H1 (cell line): ENCODE measurements at regions not wholly inside any gene's neighbourhood (a gene's known extent, or its start where the extent isn't known, plus 50 kb on each side); places are given as distances from the start of the nearest gene placed in this dataset.

Experiments
- CTCF ChIA-PET: fragments of 300-600 bp; sonication (Branson Sonifier 250); formaldehyde crosslinking; loops from one replicate; lab custom pipeline; 2021; ENCODE audit not compliant: partially characterized antibody; lab: Charles Lee
- POLR2A ChIA-PET: fragments of 300-600 bp; sonication (Branson Sonifier 250); formaldehyde crosslinking; loops from one replicate; lab custom pipeline; 2021; ENCODE audit warnings: inconsistent platforms; ENCODE audit not compliant: partially characterized antibody; lab: Charles Lee
- DNase-seq, 2 experiments: peaks; one replicate each; pipeline versions ENCODE4 v3.0.0 to v3.0.0-alpha.2; 2010 to 2022; ENCODE audit warnings: low spot score in 2 of 2, low read depth in 1 of 2, mixed read lengths in 1 of 2
- FAIRE-seq: peaks from 2 replicates; lab custom pipeline; 2011; peaks lifted over from hg19 to GRCh38; lab: Jason Lieb, UNC
- H2AFZ ChIP-seq: 2 replicates; pipeline ENCODE4 v1.8.1; 2012; ENCODE audit warnings: low read length, inconsistent platforms
- H2AK5ac ChIP-seq: 2 replicates; pipeline ENCODE4 v1.6.1; 2013; ENCODE audit warnings: low read depth, low read length
- H2BK120ac ChIP-seq: replicated peaks from 2 replicates; pipeline ENCODE3; 2013; ENCODE audit warnings: low read depth, low read length, inconsistent platforms
- H2BK12ac ChIP-seq: 2 replicates; pipeline ENCODE4 v1.6.1; 2013; ENCODE audit warnings: low read depth, low read length
- H2BK15ac ChIP-seq: 2 replicates; pipeline ENCODE4 v1.6.1; 2013; ENCODE audit warnings: low read length
- H2BK20ac ChIP-seq: 2 replicates; pipeline ENCODE4 v1.6.1; 2013; ENCODE audit warnings: low read length
- H2BK5ac ChIP-seq: 2 replicates; pipeline ENCODE4 v1.6.1; 2013; ENCODE audit warnings: low read depth, low read length
- H3K14ac ChIP-seq: 2 replicates; pipeline ENCODE4 v1.6.1; 2013; ENCODE audit warnings: inconsistent platforms; ENCODE audit not compliant: insufficient read length
- H3K18ac ChIP-seq: 2 replicates; pipeline ENCODE4 v1.6.1; 2013; ENCODE audit warnings: low read length; ENCODE audit errors: extremely low read depth
- H3K23ac ChIP-seq: 2 replicates; pipeline ENCODE4 v1.6.1; 2013; ENCODE audit warnings: inconsistent platforms; ENCODE audit not compliant: insufficient read length
- H3K23me2 ChIP-seq: 2 replicates; pipeline ENCODE4 v1.6.1; 2013; ENCODE audit warnings: low read depth, low read length
- H3K27ac ChIP-seq: 2 replicates; pipeline ENCODE4 v1.6.1; 2011; ENCODE audit warnings: low read depth, low read length, inconsistent platforms
- H3K27me3 ChIP-seq, 4 experiments: replicated peaks in 1 of 4; 1 replicate in 1 of 4; 2 replicates in 3 of 4; pipeline versions ENCODE4 v1.6.1 to v1.8.1; 2011 to 2013; ENCODE audit warnings: low read length in 3 of 4, mild to moderate bottlenecking in 3 of 4, inconsistent platforms in 2 of 4, mixed read lengths in 2 of 4, moderate library complexity in 1 of 4; ENCODE audit not compliant: control insufficient read depth in 3 of 4, insufficient read depth in 3 of 4; ENCODE audit errors: extremely low read depth in 1 of 4
- H3K36me3 ChIP-seq, 4 experiments: 2 replicates each; pipeline versions ENCODE4 v1.6.1 to v1.8.1; 2011 to 2013; ENCODE audit warnings: mild to moderate bottlenecking in 4 of 4, low read length in 3 of 4, moderate library complexity in 2 of 4, control low read depth in 1 of 4, inconsistent platforms in 1 of 4; ENCODE audit not compliant: insufficient read depth in 4 of 4, control insufficient read depth in 2 of 4
- H3K4ac ChIP-seq: replicated peaks from 2 replicates; pipeline ENCODE3; 2013; ENCODE audit warnings: low read length, low read depth, mixed read lengths, inconsistent platforms; ENCODE audit not compliant: insufficient read length
- H3K4me1 ChIP-seq, 4 experiments: replicated peaks in 1 of 4; 1 replicate in 1 of 4; 2 replicates in 3 of 4; pipeline versions ENCODE4 v1.6.1 to v1.8.1; 2011 to 2013; ENCODE audit warnings: low read length in 3 of 4, inconsistent platforms in 2 of 4, mixed read lengths in 1 of 4; ENCODE audit not compliant: insufficient read depth in 4 of 4, control insufficient read depth in 3 of 4
- H3K4me2 ChIP-seq, 2 experiments: 2 replicates each; pipeline versions ENCODE4 v1.6.1 to v1.8.1; 2011 to 2013; ENCODE audit warnings: low read depth in 2 of 2, low read length in 2 of 2, control low read depth in 1 of 2, inconsistent platforms in 1 of 2, mild to moderate bottlenecking in 1 of 2; ENCODE audit not compliant: insufficient read depth in 1 of 2
- H3K4me3 ChIP-seq, 4 experiments: fragments of 200-600, 300-600 bp in 1 of 4; sonication (generic), shearing (Covaris generic), sonication (Bioruptor Twin) in 1 of 4; 2 replicates each; pipeline versions ENCODE4 v1.5.1 to v1.8.1; 2011 to 2016; ENCODE audit warnings: low read length in 4 of 4, low read depth in 3 of 4, control low read depth in 2 of 4, inconsistent platforms in 2 of 4, mild to moderate bottlenecking in 2 of 4, mixed read lengths in 1 of 4, moderate library complexity in 1 of 4; ENCODE audit not compliant: insufficient read depth in 2 of 4; ENCODE audit errors: extremely low read depth in 1 of 4
- H3K56ac ChIP-seq: replicated peaks from 2 replicates; pipeline ENCODE3; 2013; ENCODE audit warnings: low read depth, mild to moderate bottlenecking, mixed read lengths, low read length, inconsistent platforms; ENCODE audit not compliant: insufficient read length
- H3K79me1 ChIP-seq: 2 replicates; pipeline ENCODE4 v1.6.1; 2013; ENCODE audit warnings: low read depth, low read length, control low read depth
- H3K79me2 ChIP-seq, 2 experiments: 2 replicates each; pipeline versions ENCODE4 v1.6.1 to v1.8.1; 2012 to 2013; ENCODE audit warnings: low read length in 2 of 2, mild to moderate bottlenecking in 2 of 2, inconsistent platforms in 1 of 2; ENCODE audit not compliant: insufficient read depth in 2 of 2, control insufficient read depth in 1 of 2
- H3K9ac ChIP-seq, 4 experiments: replicated peaks in 1 of 4; 1 replicate in 1 of 4; 2 replicates in 3 of 4; pipeline versions ENCODE4 v1.6.1 to v1.8.1; 2011 to 2013; ENCODE audit warnings: low read depth in 3 of 4, low read length in 3 of 4, control low read depth in 2 of 4, mild to moderate bottlenecking in 2 of 4, moderate library complexity in 2 of 4, inconsistent platforms in 1 of 4; ENCODE audit errors: extremely low read depth in 1 of 4
- H3K9me3 ChIP-seq, 2 experiments: 2 replicates each; pipeline versions ENCODE4 v1.6.1 to v1.8.1; 2012 to 2013; ENCODE audit warnings: mild to moderate bottlenecking in 2 of 2, moderate library complexity in 2 of 2, control low read depth in 1 of 2, inconsistent platforms in 1 of 2, low read depth in 1 of 2, low read length in 1 of 2, mixed read lengths in 1 of 2; ENCODE audit not compliant: insufficient read depth in 2 of 2
- H4K20me1 ChIP-seq, 2 experiments: replicated peaks in 1 of 2; 2 replicates each; pipeline versions ENCODE3 to v1.8.1; 2011 to 2013; ENCODE audit warnings: inconsistent platforms in 2 of 2, low read length in 2 of 2, mild to moderate bottlenecking in 1 of 2; ENCODE audit not compliant: insufficient read depth in 2 of 2, control insufficient read depth in 1 of 2
- H4K5ac ChIP-seq: 2 replicates; pipeline ENCODE4 v1.6.1; 2013; ENCODE audit warnings: low read length, low read depth, mixed read lengths, inconsistent platforms; ENCODE audit not compliant: insufficient read length
- H4K8ac ChIP-seq: 2 replicates; pipeline ENCODE4 v1.8.0; 2013; ENCODE audit warnings: mild to moderate bottlenecking, moderate library complexity, low read length, inconsistent platforms; ENCODE audit not compliant: insufficient read depth; ENCODE audit errors: extremely low read depth
- H4K91ac ChIP-seq: replicated peaks from 2 replicates; pipeline ENCODE3; 2013; ENCODE audit warnings: low read length, mixed read lengths, inconsistent platforms; ENCODE audit not compliant: insufficient read length
- BRCA1 ChIP-seq: IDR thresholded peaks from 2 replicates; pipeline ENCODE4 v1.6.1; 2012; ENCODE audit warnings: low read depth, low read length, improper control_type of control experiment
- SAP30 ChIP-seq: fragments of 300-600 bp; sonication (generic); IDR thresholded peaks from 2 replicates; pipeline ENCODE4 v1.7.1; 2012; ENCODE audit warnings: low read length, moderate library complexity, mild to moderate bottlenecking, inconsistent platforms; ENCODE audit not compliant: insufficient read depth, insufficient replicate concordance
- SUZ12 ChIP-seq: fragments of 200-600 bp; sonication (generic); IDR thresholded peaks from 2 replicates; pipeline ENCODE4 v1.6.1; 2012; ENCODE audit warnings: mild to moderate bottlenecking, inconsistent platforms, low read length, moderate library complexity, mixed read lengths

GRCh38 chr13:21316376-21316775, 139.9 kb downstream of the MRPL57 start:
- no peak overlapping the region for H2BK15ac ChIP-seq
- no peak overlapping the region for H3K27ac ChIP-seq
- H2BK12ac ChIP-seq, result no peak overlapping the region
- peaks cover 0 to 3% (median 0%) of the 10 kb centered on the region in 4 experiments; a peak in 2 of 7 replicates for H3K4me1 ChIP-seq
- H3K79me2 ChIP-seq, result no peaks in the 10 kb centered on the region
- H4K8ac ChIP-seq, result no peak overlapping the region
- H2AFZ ChIP-seq, result no peak overlapping the region
- no peak overlapping the region for H2BK5ac ChIP-seq
- H3K4ac ChIP-seq, result no peak overlapping the region
- no peak overlapping the region for H3K4me3 ChIP-seq
- H3K23me2 ChIP-seq, result no peaks in the 10 kb centered on the region
- no peak overlapping the region for H3K18ac ChIP-seq
- H3K9ac ChIP-seq, result no peak overlapping the region
- no peak overlapping the region for H2BK120ac ChIP-seq
- no peak for FAIRE-seq
- H3K14ac ChIP-seq, result no peak overlapping the region
- no peak for DNase-seq
- H3K36me3 ChIP-seq, result no peaks in the 10 kb centered on the region
- no peak overlapping the region for H4K5ac ChIP-seq
- H3K9me3 ChIP-seq, result no peaks in the 10 kb centered on the region
- no peak overlapping the region for H3K23ac ChIP-seq
- H3K56ac ChIP-seq, result no peak overlapping the region
- CTCF ChIA-PET, result no interaction called here
- H4K20me1 ChIP-seq, result no peaks in the 10 kb centered on the region
- H2AK5ac ChIP-seq, result no peak overlapping the region
- H2BK20ac ChIP-seq, result no peak overlapping the region
- no peak overlapping the region for H3K4me2 ChIP-seq
- H4K91ac ChIP-seq, result no peak overlapping the region
- no peaks in the 10 kb centered on the region for H3K27me3 ChIP-seq
- no peaks in the 10 kb centered on the region for H3K79me1 ChIP-seq
- TF ChIP-seq BRCA1 (no peak), SUZ12 (no peak), SAP30 (no peak)
- TF ChIP-seq, all 59 proteins: peak for 0
- POLR2A ChIA-PET, result no interaction called here
